ENCODE measurements at regions not wholly inside any gene's neighbourhood (a gene's known extent, or its start where the extent isn't known, plus 50 kb on each side); places are given as distances from the start of the nearest gene placed in this dataset.
"Not testable (repeated sequence)": the region's sequence is repeated elsewhere in the genome, so short reads cannot be mapped to it uniquely, and the experiment has no call there.

GRCh38 chr22:17318817-17319216 lies 50.4 kb upstream of the CECR2 start:
- no peak for DNase-seq (ENCODE audit: low read depth)
- in situ Hi-C loops (cut with HindIII; ENCODE audit: low pct_unique_long_range_greater_than_20kb, low sequenced_read_pairs), result no loop called here

- no peak for DNase-seq (ENCODE audit: low read depth)
- in situ Hi-C loops (cut with HindIII; ENCODE audit: low pct_unique_long_range_greater_than_20kb, low sequenced_read_pairs), result no loop called here
Measured at GRCh38 chr22:17315310-17315709, 54.0 kb upstream of the CECR2 start.

GRCh38 chr22:17314487-17314886 lies 54.8 kb upstream of the CECR2 start:
- no peak for DNase-seq (ENCODE audit: low read depth)
- in situ Hi-C loops (cut with HindIII; ENCODE audit: low pct_unique_long_range_greater_than_20kb, low sequenced_read_pairs), result no loop called here

- in situ Hi-C loops (cut with HindIII; ENCODE audit: low pct_unique_long_range_greater_than_20kb, low sequenced_read_pairs), result no loop called here
Measured at GRCh38 chr22:17313626-17314025, 55.6 kb upstream of the CECR2 start.

GRCh38 chr22:17307566-17307965 lies 61.7 kb upstream of the CECR2 start:
- in situ Hi-C loops (cut with HindIII; ENCODE audit: low pct_unique_long_range_greater_than_20kb, low sequenced_read_pairs), result no loop called here
- no peak for DNase-seq (ENCODE audit: low read depth)

More at GRCh38 chr22:17313626-17314025, 55.6 kb upstream of the CECR2 start:
- peak; percentile 2 for DNase-seq (ENCODE audit: low read depth)

- DNase-seq (ENCODE audit: low read depth), result no peak
- in situ Hi-C loops (cut with HindIII; ENCODE audit: low pct_unique_long_range_greater_than_20kb, low sequenced_read_pairs), result no loop called here
Measured at GRCh38 chr22:17305076-17305475, 64.2 kb upstream of the CECR2 start.

GRCh38 chr22:17303840-17304779 lies 65.2 kb upstream of the CECR2 start:
- in situ Hi-C loops (cut with HindIII; ENCODE audit: low pct_unique_long_range_greater_than_20kb, low sequenced_read_pairs), result no loop called here
- no peak for DNase-seq (ENCODE audit: low read depth)

GRCh38 chr22:17303441-17303839 lies 65.8 kb upstream of the CECR2 start:
- in situ Hi-C loops (cut with HindIII; ENCODE audit: low pct_unique_long_range_greater_than_20kb, low sequenced_read_pairs), result no loop called here
- no peak for DNase-seq (ENCODE audit: low read depth)

- in situ Hi-C loops (cut with HindIII; ENCODE audit: low pct_unique_long_range_greater_than_20kb, low sequenced_read_pairs), result no loop called here
- DNase-seq (ENCODE audit: low read depth), result no peak
Measured at GRCh38 chr22:17302616-17303015, 66.6 kb upstream of the CECR2 start.

GRCh38 chr22:17300926-17301325 lies 68.3 kb upstream of the CECR2 start:
- in situ Hi-C loops (cut with HindIII; ENCODE audit: low pct_unique_long_range_greater_than_20kb, low sequenced_read_pairs), result no loop called here
- no peak for DNase-seq (ENCODE audit: low read depth)

- DNase-seq (ENCODE audit: low read depth); in situ Hi-C loops (cut with HindIII; ENCODE audit: low pct_unique_long_range_greater_than_20kb, low sequenced_read_pairs): not testable (repeated sequence)
Measured at GRCh38 chr22:17298805-17299502, 70.3 kb upstream of the CECR2 start.

- DNase-seq (ENCODE audit: low read depth), result no peak
- in situ Hi-C loops (cut with HindIII; ENCODE audit: low pct_unique_long_range_greater_than_20kb, low sequenced_read_pairs), result no loop called here
Measured at GRCh38 chr22:17285656-17286055, 66.4 kb upstream of the ADA2 start.

GRCh38 chr22:17284888-17285287 lies 65.7 kb upstream of the ADA2 start:
- DNase-seq (ENCODE audit: low read depth), result no peak
- in situ Hi-C loops (cut with HindIII; ENCODE audit: low pct_unique_long_range_greater_than_20kb, low sequenced_read_pairs), result no loop called here

GRCh38 chr22:17284466-17284865 lies 65.2 kb upstream of the ADA2 start:
- in situ Hi-C loops (cut with HindIII; ENCODE audit: low pct_unique_long_range_greater_than_20kb, low sequenced_read_pairs), result no loop called here
- DNase-seq (ENCODE audit: low read depth), result no peak

GRCh38 chr22:17283865-17284264 lies 64.6 kb upstream of the ADA2 start:
- in situ Hi-C loops (cut with HindIII; ENCODE audit: low pct_unique_long_range_greater_than_20kb, low sequenced_read_pairs); DNase-seq (ENCODE audit: low read depth): not testable (repeated sequence)

- in situ Hi-C loops (cut with HindIII; ENCODE audit: low pct_unique_long_range_greater_than_20kb, low sequenced_read_pairs), result no loop called here
- no peak for DNase-seq (ENCODE audit: low read depth)
Measured at GRCh38 chr22:17283423-17283822, 64.2 kb upstream of the ADA2 start.

GRCh38 chr22:17281440-17281841 lies 62.2 kb upstream of the ADA2 start:
- DNase-seq (ENCODE audit: low read depth), result no peak
- in situ Hi-C loops (cut with HindIII; ENCODE audit: low pct_unique_long_range_greater_than_20kb, low sequenced_read_pairs), result no loop called here

- in situ Hi-C loops (cut with HindIII; ENCODE audit: low pct_unique_long_range_greater_than_20kb, low sequenced_read_pairs), result no loop called here
- DNase-seq (ENCODE audit: low read depth), result no peak
Measured at GRCh38 chr22:17281026-17281425, 61.8 kb upstream of the ADA2 start.

- no peak for DNase-seq (ENCODE audit: low read depth)
- in situ Hi-C loops (cut with HindIII; ENCODE audit: low pct_unique_long_range_greater_than_20kb, low sequenced_read_pairs), result no loop called here
Measured at GRCh38 chr22:17272511-17272991, 53.3 kb upstream of the ADA2 start.

All from Caki2 (cell line).